HG02938 (cell line): ENCODE measurements at regions not wholly inside any gene's neighbourhood (a gene's known extent, or its start where the extent isn't known, plus 50 kb on each side); places are given as distances from the start of the nearest gene placed in this dataset.

ENCODE experiments used
- ATAC-seq: cut with Tn5 transposase; IDR thresholded peaks from one replicate; pipeline ENCODE4 v1.9.1; 2021; ENCODE audit warnings: mild to moderate bottlenecking, moderate library complexity; ENCODE audit not compliant: unreplicated experiment

GRCh38 chr12:82047446-82047845 lies 288.3 kb upstream of the PPFIA2 start:
- ATAC-seq, result no peak

- peak; percentile 88 for ATAC-seq
Measured at GRCh38 chr12:82040987-82041743, 282.0 kb upstream of the PPFIA2 start.

- no peak for ATAC-seq
Measured at GRCh38 chr12:82034769-82035168, 275.6 kb upstream of the PPFIA2 start.

- no peak for ATAC-seq
Measured at GRCh38 chr12:82029936-82030335, 270.8 kb upstream of the PPFIA2 start.

- no peak for ATAC-seq
Measured at GRCh38 chr12:82028772-82029171, 269.6 kb upstream of the PPFIA2 start.

GRCh38 chr12:82027612-82028011 lies 268.5 kb upstream of the PPFIA2 start:
- no peak for ATAC-seq

- ATAC-seq, result no peak
Measured at GRCh38 chr12:82025462-82025861, 266.3 kb upstream of the PPFIA2 start.

- no peak for ATAC-seq
Measured at GRCh38 chr12:82019533-82019932, 260.4 kb upstream of the PPFIA2 start.

- ATAC-seq, result peak; percentile 98
Measured at GRCh38 chr12:82015623-82016347, 256.6 kb upstream of the PPFIA2 start.

- ATAC-seq, result no peak
Measured at GRCh38 chr12:82012176-82012575, 253.0 kb upstream of the PPFIA2 start.

GRCh38 chr12:82009524-82009923 lies 250.4 kb upstream of the PPFIA2 start:
- no peak for ATAC-seq

GRCh38 chr12:82008251-82008650 lies 249.1 kb upstream of the PPFIA2 start:
- ATAC-seq, result no peak

GRCh38 chr12:81998761-81999378 lies 239.7 kb upstream of the PPFIA2 start:
- ATAC-seq, result no peak

- ATAC-seq, result no peak
Measured at GRCh38 chr12:81992461-81992860, 233.3 kb upstream of the PPFIA2 start.

- ATAC-seq, result peak; percentile 86
Measured at GRCh38 chr12:81991868-81992267, 232.7 kb upstream of the PPFIA2 start.

GRCh38 chr12:81988362-81988761 lies 229.2 kb upstream of the PPFIA2 start:
- no peak for ATAC-seq

- no peak for ATAC-seq
Measured at GRCh38 chr12:81987371-81987770, 228.2 kb upstream of the PPFIA2 start.

- no peak for ATAC-seq
Measured at GRCh38 chr12:81976661-81977060, 217.5 kb upstream of the PPFIA2 start.

- no peak for ATAC-seq
Measured at GRCh38 chr12:81974762-81975161, 215.6 kb upstream of the PPFIA2 start.

- ATAC-seq, result no peak
Measured at GRCh38 chr12:81968421-81968820, 209.3 kb upstream of the PPFIA2 start.

GRCh38 chr12:81963636-81964035 lies 204.5 kb upstream of the PPFIA2 start:
- no peak for ATAC-seq

- ATAC-seq, result no peak
Measured at GRCh38 chr12:81963026-81963425, 203.9 kb upstream of the PPFIA2 start.
